Mesenchymal stem cell (in vitro differentiated cells and primary cell): ENCODE measurements at regions not wholly inside any gene's neighbourhood (a gene's known extent, or its start where the extent isn't known, plus 50 kb on each side); places are given as distances from the start of the nearest gene placed in this dataset.

Source experiments
- DNase-seq: peaks from one replicate; pipeline ENCODE4 v3.0.0-alpha.2; 2013
- H2AFZ ChIP-seq: one replicate; pipeline ENCODE4 v1.6.1; 2013; ENCODE audit warnings: low read depth, mild to moderate bottlenecking, control low read depth, inconsistent platforms, low read length, moderate library complexity
- H2AK5ac ChIP-seq: 2 replicates; pipeline ENCODE4 v1.6.1; 2013; ENCODE audit warnings: low read length, moderate library complexity, mild to moderate bottlenecking, inconsistent platforms; ENCODE audit not compliant: severe bottlenecking
- H2BK120ac ChIP-seq: one replicate; pipeline ENCODE4 v1.6.1; 2013; ENCODE audit warnings: low read depth, mild to moderate bottlenecking, inconsistent platforms, low read length, moderate library complexity
- H2BK12ac ChIP-seq, 2 experiments: one replicate each; pipeline ENCODE4 v1.6.1; 2013; ENCODE audit warnings: inconsistent platforms in 2 of 2, low read length in 2 of 2, mild to moderate bottlenecking in 2 of 2, moderate library complexity in 2 of 2, control low read depth in 1 of 2
- H2BK15ac ChIP-seq: one replicate; pipeline ENCODE4 v1.6.1; 2013; ENCODE audit warnings: mild to moderate bottlenecking, low read depth, inconsistent platforms; ENCODE audit not compliant: poor library complexity, severe bottlenecking
- H2BK5ac ChIP-seq: 2 replicates; pipeline ENCODE4 v1.6.1; 2013; ENCODE audit warnings: low read depth, mild to moderate bottlenecking, low read length, control low read depth, inconsistent platforms; ENCODE audit not compliant: poor library complexity, severe bottlenecking
- H3K14ac ChIP-seq, 2 experiments: one replicate each; pipeline ENCODE4 v1.6.1; 2013; ENCODE audit warnings: inconsistent platforms in 2 of 2, low read length in 2 of 2, control low read depth in 1 of 2, mild to moderate bottlenecking in 1 of 2, moderate library complexity in 1 of 2
- H3K18ac ChIP-seq, 2 experiments: one replicate each; pipeline ENCODE4 v1.6.1; 2013; ENCODE audit warnings: inconsistent platforms in 2 of 2, low read length in 2 of 2, control low read depth in 1 of 2, low read depth in 1 of 2, mild to moderate bottlenecking in 1 of 2
- H3K23ac ChIP-seq, 2 experiments: one replicate each; pipeline ENCODE4 v1.6.1; 2013; ENCODE audit warnings: inconsistent platforms in 2 of 2, low read length in 2 of 2, mild to moderate bottlenecking in 2 of 2, moderate library complexity in 2 of 2, control low read depth in 1 of 2
- H3K27ac ChIP-seq: 2 replicates; pipeline ENCODE4 v1.5.1; 2013; ENCODE audit warnings: mild to moderate bottlenecking, moderate library complexity, low read length, control low read depth, inconsistent platforms; ENCODE audit not compliant: poor library complexity, severe bottlenecking
- H3K27me3 ChIP-seq, 2 experiments: 2 replicates each; pipeline versions ENCODE4 v1.6.1 to v1.7.0; 2013; ENCODE audit warnings: low read length in 2 of 2, mild to moderate bottlenecking in 2 of 2, moderate library complexity in 2 of 2, control low read depth in 1 of 2, inconsistent platforms in 1 of 2; ENCODE audit not compliant: control insufficient read depth in 1 of 2, insufficient read depth in 1 of 2
- H3K36me3 ChIP-seq, 2 experiments: 2 replicates each; pipeline versions ENCODE4 v1.6.1 to v1.7.0; 2013; ENCODE audit warnings: low read length in 2 of 2, control low read depth in 1 of 2, inconsistent platforms in 1 of 2, low read depth in 1 of 2, mild to moderate bottlenecking in 1 of 2; ENCODE audit not compliant: insufficient read depth in 2 of 2, control insufficient read depth in 1 of 2
- H3K4ac ChIP-seq, 2 experiments: one replicate each; pipeline ENCODE4 v1.6.1; 2013; ENCODE audit warnings: inconsistent platforms in 2 of 2, low read length in 2 of 2, mild to moderate bottlenecking in 2 of 2, moderate library complexity in 2 of 2, control low read depth in 1 of 2, low read depth in 1 of 2
- H3K4me1 ChIP-seq: 2 replicates; pipeline ENCODE4 v1.6.1; 2013; ENCODE audit warnings: low read depth, low read length, control low read depth; ENCODE audit not compliant: control insufficient read depth, insufficient read depth
- H3K4me2 ChIP-seq: 2 replicates; pipeline ENCODE4 v1.6.1; 2013; ENCODE audit warnings: low read length, mild to moderate bottlenecking, inconsistent platforms; ENCODE audit not compliant: poor library complexity, severe bottlenecking
- H3K4me3 ChIP-seq, 2 experiments: 2 replicates each; pipeline versions ENCODE4 v1.5.1 to v1.7.0; 2013; ENCODE audit warnings: low read length in 2 of 2, mild to moderate bottlenecking in 2 of 2, control low read depth in 1 of 2, low read depth in 1 of 2; ENCODE audit not compliant: insufficient read depth in 1 of 2
- H3K79me1 ChIP-seq: replicated peaks from 2 replicates; pipeline ENCODE4 v1.6.1; 2013; ENCODE audit warnings: mild to moderate bottlenecking, control low read depth, low read length, inconsistent platforms; ENCODE audit not compliant: poor library complexity, severe bottlenecking
- H3K9ac ChIP-seq: 2 replicates; pipeline ENCODE4 v1.7.0; 2013; ENCODE audit warnings: mild to moderate bottlenecking, low read length, moderate library complexity
- H3K9me3 ChIP-seq: 2 replicates; pipeline ENCODE4 v1.7.0; 2013; ENCODE audit warnings: mild to moderate bottlenecking, low read length; ENCODE audit not compliant: control insufficient read depth
- H4K8ac ChIP-seq: one replicate; pipeline ENCODE4 v1.6.1; 2013; ENCODE audit warnings: inconsistent platforms, mild to moderate bottlenecking, low read length, moderate library complexity
- H4K91ac ChIP-seq: one replicate; pipeline ENCODE4 v1.6.1; 2013; ENCODE audit warnings: mild to moderate bottlenecking, low read length, inconsistent platforms
- WGBS: methylation state at CpG from one replicate; pipeline ENCODE4 v1.1.7; 2013; ENCODE audit warnings: mixed read lengths; 5-methylcytosine and 5-hydroxymethylcytosine counted together

GRCh38 chr19:27843861-27844260 lies 1369.1 kb downstream of the UQCRFS1 start:
- peaks cover 15% of the 10 kb centered on the region for H3K9me3 ChIP-seq
- 77% methylated on average over 3 of the region's 3 CpGs for WGBS
- H2BK120ac ChIP-seq = no peak overlapping the region
- no peak overlapping the region for H2AFZ ChIP-seq
- no peak overlapping the region for H3K4me3 ChIP-seq
- H4K8ac ChIP-seq = no peak overlapping the region
- H2BK15ac ChIP-seq = no peak overlapping the region
- no peaks in the 10 kb centered on the region for H3K27me3 ChIP-seq
- H3K4ac ChIP-seq = no peak overlapping the region
- DNase-seq = no peak
- H3K4me2 ChIP-seq = no peak overlapping the region
- H3K18ac ChIP-seq = no peak overlapping the region
- no peaks in the 10 kb centered on the region for H3K79me1 ChIP-seq
- no peak overlapping the region for H4K91ac ChIP-seq
- H3K9ac ChIP-seq = no peak overlapping the region
- H3K14ac ChIP-seq = no peak overlapping the region
- H3K27ac ChIP-seq = no peak overlapping the region
- no peak overlapping the region for H3K23ac ChIP-seq
- H3K36me3 ChIP-seq = no peaks in the 10 kb centered on the region
- H2AK5ac ChIP-seq = no peak overlapping the region
- no peak overlapping the region for H2BK12ac ChIP-seq
- no peak overlapping the region for H2BK5ac ChIP-seq
- H3K4me1 ChIP-seq = no peaks in the 10 kb centered on the region

- Histone ChIP-seq H2BK120ac (no peak overlapping the region), H2BK5ac (no peak overlapping the region), H3K14ac (no peak overlapping the region), H2AK5ac (no peak overlapping the region), H3K4me3 (no peak overlapping the region), H3K4ac (no peak overlapping the region), H3K18ac (no peak overlapping the region), H3K9me3 (no peaks in the 10 kb centered on the region), H3K27me3 (no peaks in the 10 kb centered on the region), H3K79me1 (no peaks in the 10 kb centered on the region), H3K36me3 (no peaks in the 10 kb centered on the region), H2BK12ac (no peak overlapping the region), H3K23ac (no peak overlapping the region), H4K91ac (no peak overlapping the region), H3K27ac (no peak overlapping the region), H2AFZ (no peak overlapping the region), H3K4me2 (no peak overlapping the region), H4K8ac (no peak overlapping the region), H2BK15ac (no peak overlapping the region), H3K4me1 (no peaks in the 10 kb centered on the region), H3K9ac (no peak overlapping the region)
- no CpG with 5 or more reads among the region's 1 CpG for WGBS
- DNase-seq = no peak
These were observed 1379.9 kb downstream of the UQCRFS1 start for GRCh38 chr19:27833031-27833430.

- Histone ChIP-seq H3K36me3 (no peaks in the 10 kb centered on the region), H3K23ac (no peak overlapping the region), H3K27me3 (no peaks in the 10 kb centered on the region), H2AK5ac (no peak overlapping the region), H3K27ac (no peak overlapping the region), H3K79me1 (no peaks in the 10 kb centered on the region), H3K9me3 (no peaks in the 10 kb centered on the region), H2BK120ac (no peak overlapping the region), H2BK12ac (no peak overlapping the region), H2BK5ac (no peak overlapping the region), H3K4me2 (no peak overlapping the region), H3K4ac (no peak overlapping the region), H2AFZ (no peak overlapping the region), H3K4me1 (no peaks in the 10 kb centered on the region), H4K8ac (no peak overlapping the region), H3K18ac (no peak overlapping the region), H2BK15ac (no peak overlapping the region), H3K14ac (no peak overlapping the region), H4K91ac (no peak overlapping the region), H3K4me3 (no peak overlapping the region), H3K9ac (no peak overlapping the region)
- DNase-seq = no peak
- 80% methylated on average over 2 of the region's 3 CpGs for WGBS
These were observed 1384.1 kb downstream of the UQCRFS1 start for GRCh38 chr19:27828829-27829228.

GRCh38 chr19:27824108-27824507 lies 1388.8 kb downstream of the UQCRFS1 start:
- no peak overlapping the region for H3K27ac ChIP-seq
- H3K4me3 ChIP-seq = no peak overlapping the region
- no peak overlapping the region for H3K4ac ChIP-seq
- H3K79me1 ChIP-seq = peaks cover 9% of the 10 kb centered on the region
- no peak overlapping the region for H2AFZ ChIP-seq
- H3K4me1 ChIP-seq = no peaks in the 10 kb centered on the region
- no peak overlapping the region for H2BK5ac ChIP-seq
- H2AK5ac ChIP-seq = no peak overlapping the region
- no peak overlapping the region for H3K14ac ChIP-seq
- no peak overlapping the region for H4K8ac ChIP-seq
- H3K23ac ChIP-seq = no peak overlapping the region
- DNase-seq = no peak
- no peak overlapping the region for H2BK15ac ChIP-seq
- no peaks in the 10 kb centered on the region for H3K27me3 ChIP-seq
- H3K36me3 ChIP-seq = no peaks in the 10 kb centered on the region
- H4K91ac ChIP-seq = no peak overlapping the region
- H3K18ac ChIP-seq = no peak overlapping the region
- no peak overlapping the region for H2BK120ac ChIP-seq
- H3K4me2 ChIP-seq = no peak overlapping the region
- WGBS = 40% methylated on average over 1 of the region's 3 CpGs
- peaks cover 2% of the 10 kb centered on the region for H3K9me3 ChIP-seq
- H2BK12ac ChIP-seq = no peak overlapping the region
- H3K9ac ChIP-seq = no peak overlapping the region
